DMS153 (cell line): ENCODE measurements at regions not wholly inside any gene's neighbourhood (a gene's known extent, or its start where the extent isn't known, plus 50 kb on each side); places are given as distances from the start of the nearest gene placed in this dataset.

ENCODE experiments used
- DNase-seq: peaks from one replicate; lab custom pipeline; 2025; lab: John Stamatoyannopoulos, UW

GRCh38 chr12:75561921-75562320 lies 50.5 kb upstream of the KRR1 start:
- no peak for DNase-seq
